Ammon's horn (tissue), 1 donor: ENCODE measurements at regions not wholly inside any gene's neighbourhood (a gene's known extent, or its start where the extent isn't known, plus 50 kb on each side); places are given as distances from the start of the nearest gene placed in this dataset.
"Not testable (repeated sequence)": the region's sequence is repeated elsewhere in the genome, so short reads cannot be mapped to it uniquely, and the experiment has no call there.

ENCODE experiments used
- DNase-seq: peaks from one replicate; pipeline ENCODE4 v3.0.0-alpha.2; 2016; ENCODE audit warnings: low spot score

GRCh38 chr11:34794696-34795095, 121.5 kb downstream of the APIP start:
- no peak for DNase-seq

- DNase-seq: no peak
Observed at GRCh38 chr11:34793666-34794065, 122.5 kb downstream of the APIP start.

- peak; percentile 40 for DNase-seq
Observed at GRCh38 chr11:34792814-34793258, 123.3 kb downstream of the APIP start.

- no peak for DNase-seq
Observed at GRCh38 chr11:34791780-34792542, 124.2 kb downstream of the APIP start.

- DNase-seq: no peak
Observed at GRCh38 chr11:34790620-34791019, 125.6 kb downstream of the APIP start.

- no peak for DNase-seq
Observed at GRCh38 chr11:34789196-34789834, 126.9 kb downstream of the APIP start.

GRCh38 chr11:34788642-34789041, 127.5 kb downstream of the APIP start:
- no peak for DNase-seq

- DNase-seq: no peak
Observed at GRCh38 chr11:34787895-34788294, 128.3 kb downstream of the APIP start.

GRCh38 chr11:34787348-34787747, 128.8 kb downstream of the APIP start:
- DNase-seq: no peak

GRCh38 chr11:34784318-34784841, 131.8 kb downstream of the APIP start:
- DNase-seq: no peak

GRCh38 chr11:34783816-34784317, 132.3 kb downstream of the APIP start:
- DNase-seq: no peak

- not testable (repeated sequence) for DNase-seq
Observed at GRCh38 chr11:34781826-34782225, 134.4 kb downstream of the APIP start.

- DNase-seq: no peak
Observed at GRCh38 chr11:34775417-34775888, 140.7 kb downstream of the APIP start.

GRCh38 chr11:34774604-34775003, 141.6 kb downstream of the APIP start:
- no peak for DNase-seq

GRCh38 chr11:34773826-34774225, 142.4 kb downstream of the APIP start:
- DNase-seq: no peak

GRCh38 chr11:34773211-34773610, 143.0 kb downstream of the APIP start:
- no peak for DNase-seq

GRCh38 chr11:34770111-34770510, 146.1 kb downstream of the APIP start:
- DNase-seq: no peak

GRCh38 chr11:34769224-34769623, 147.0 kb downstream of the APIP start:
- DNase-seq: no peak

- not testable (repeated sequence) for DNase-seq
Observed at GRCh38 chr11:34762625-34763024, 141.7 kb downstream of the EHF start.

GRCh38 chr11:34758262-34758661, 137.4 kb downstream of the EHF start:
- DNase-seq: no peak

- no peak for DNase-seq
Observed at GRCh38 chr11:34757026-34757451, 136.1 kb downstream of the EHF start.

- no peak for DNase-seq
Observed at GRCh38 chr11:34756591-34756990, 135.7 kb downstream of the EHF start.

GRCh38 chr11:34755671-34756070, 134.8 kb downstream of the EHF start:
- peak; percentile 42 for DNase-seq
